H1 (cell line): ENCODE measurements at regions not wholly inside any gene's neighbourhood (a gene's known extent, or its start where the extent isn't known, plus 50 kb on each side); places are given as distances from the start of the nearest gene placed in this dataset.

Experiments
- ATF3 ChIP-seq: IDR thresholded peaks from 2 replicates; pipeline ENCODE4 v1.6.1; 2011; ENCODE audit warnings: low read depth, mild to moderate bottlenecking, low read length; ENCODE audit not compliant: insufficient read depth
- CEBPB ChIP-seq: IDR thresholded peaks from 2 replicates; pipeline ENCODE4 v1.6.1; 2012; ENCODE audit warnings: low read depth, low read length
- CTCF ChIP-seq, 3 experiments: IDR thresholded peaks; 1 replicate in 2 of 3; 2 replicates in 1 of 3; pipeline versions ENCODE4 v1.5.1 to v1.6.1; 2011; ENCODE audit warnings: low read length in 3 of 3, mild to moderate bottlenecking in 3 of 3, inconsistent platforms in 2 of 3, low read depth in 1 of 3, moderate library complexity in 1 of 3; ENCODE audit not compliant: insufficient read depth in 1 of 3; ENCODE audit errors: control extremely low read depth in 1 of 3
- EZH2 ChIP-seq: fragments of 200-600 bp; sonication (generic); IDR thresholded peaks from 2 replicates; pipeline ENCODE4 v1.7.1; 2012; ENCODE audit warnings: low read depth, mild to moderate bottlenecking, moderate library complexity, low read length, inconsistent platforms; ENCODE audit not compliant: severe bottlenecking
- JUN ChIP-seq: IDR thresholded peaks from 2 replicates; pipeline ENCODE4 v1.6.1; 2011; ENCODE audit warnings: low read depth, mild to moderate bottlenecking, improper control_type of control experiment, low read length
- KDM1A ChIP-seq: fragments of 200-600, 300-600 bp; sonication (generic); IDR thresholded peaks from 2 replicates; pipeline ENCODE4 v1.7.1; 2016; ENCODE audit warnings: mild to moderate bottlenecking, low read length, borderline replicate concordance
- MAX ChIP-seq: IDR thresholded peaks from 2 replicates; pipeline ENCODE4 v1.6.1; 2012; ENCODE audit warnings: inconsistent platforms
- TAF7 ChIP-seq: optimal IDR thresholded peaks from 2 replicates; pipeline ENCODE3; 2011; ENCODE audit warnings: low read depth, mild to moderate bottlenecking, inconsistent platforms, low read length, moderate library complexity, borderline replicate concordance
- YY1 ChIP-seq: IDR thresholded peaks from 2 replicates; pipeline ENCODE4 v1.6.1; 2011; ENCODE audit warnings: low read depth, mild to moderate bottlenecking, low read length

DNA sequence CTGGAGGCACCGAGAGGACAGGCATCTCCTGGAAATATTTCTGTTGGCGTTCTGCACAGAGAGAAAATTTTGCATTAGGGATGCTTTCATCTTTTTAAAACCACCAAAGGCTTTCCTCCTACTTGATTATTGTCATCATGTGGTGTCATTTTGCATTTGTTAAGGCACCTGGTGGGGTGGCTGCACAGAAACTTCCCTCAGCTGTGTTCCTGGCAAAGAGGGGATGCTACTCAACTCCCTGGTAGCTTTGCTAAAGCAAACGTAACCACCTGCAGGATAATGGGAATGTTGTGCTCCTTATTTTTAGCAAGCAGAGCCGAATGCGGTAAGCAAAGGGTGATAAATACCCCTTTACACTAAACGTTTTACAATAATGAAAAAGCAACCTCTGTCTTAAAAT lies 229.8 kb downstream of the STIM2 start:
- TF ChIP-seq CEBPB (no peak), JUN (no peak), ATF3 (no peak), KDM1A (no peak), CTCF (IDR thresholded peaks at IDR 0.05; ENCODE audit: control extremely low read depth in 1 of 3, insufficient read depth in 1 of 3, low read depth in 1 of 3, low read length in 3 of 3) (no peak), TAF7 (no peak), YY1 (no peak), MAX (no peak), EZH2 (no peak)
